ENCODE measurements at regions not wholly inside any gene's neighbourhood (a gene's known extent, or its start where the extent isn't known, plus 50 kb on each side); places are given as distances from the start of the nearest gene placed in this dataset.

DNA sequence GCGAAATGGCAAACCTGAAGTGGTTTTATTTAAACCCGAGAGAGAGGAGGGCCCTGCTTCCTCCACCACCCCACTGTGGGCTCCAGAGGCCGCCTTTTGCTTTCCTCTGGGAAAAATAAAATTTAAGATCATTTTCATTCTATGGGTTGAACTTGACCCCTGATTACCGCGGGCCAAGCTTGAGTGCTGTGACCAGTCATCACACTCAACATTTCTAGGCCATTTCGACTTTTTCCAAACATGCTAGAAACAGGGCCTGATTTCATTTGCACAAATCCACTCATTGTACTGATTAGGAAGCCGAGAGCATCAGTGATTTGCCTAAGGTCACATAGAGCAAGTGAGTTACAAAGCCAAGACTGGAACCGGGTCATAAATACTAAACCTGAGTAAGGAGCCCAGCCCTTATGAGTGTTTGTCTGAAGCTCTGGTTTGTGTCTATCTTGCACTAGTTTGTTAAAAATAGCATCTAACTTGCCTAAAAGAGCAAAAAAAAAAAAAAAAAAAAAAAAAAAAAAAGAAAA is 179.7 kb downstream of the DLL1 start:
- TF ChIP-seq POLR2A (IDR thresholded peaks at IDR 0.05; ENCODE audit: extremely low read depth, insufficient read length) (no peak), MYC (IDR thresholded peaks at IDR 0.05; ENCODE audit: low read depth, low read length) (no peak)
- TF ChIP-seq, protein P1, sequence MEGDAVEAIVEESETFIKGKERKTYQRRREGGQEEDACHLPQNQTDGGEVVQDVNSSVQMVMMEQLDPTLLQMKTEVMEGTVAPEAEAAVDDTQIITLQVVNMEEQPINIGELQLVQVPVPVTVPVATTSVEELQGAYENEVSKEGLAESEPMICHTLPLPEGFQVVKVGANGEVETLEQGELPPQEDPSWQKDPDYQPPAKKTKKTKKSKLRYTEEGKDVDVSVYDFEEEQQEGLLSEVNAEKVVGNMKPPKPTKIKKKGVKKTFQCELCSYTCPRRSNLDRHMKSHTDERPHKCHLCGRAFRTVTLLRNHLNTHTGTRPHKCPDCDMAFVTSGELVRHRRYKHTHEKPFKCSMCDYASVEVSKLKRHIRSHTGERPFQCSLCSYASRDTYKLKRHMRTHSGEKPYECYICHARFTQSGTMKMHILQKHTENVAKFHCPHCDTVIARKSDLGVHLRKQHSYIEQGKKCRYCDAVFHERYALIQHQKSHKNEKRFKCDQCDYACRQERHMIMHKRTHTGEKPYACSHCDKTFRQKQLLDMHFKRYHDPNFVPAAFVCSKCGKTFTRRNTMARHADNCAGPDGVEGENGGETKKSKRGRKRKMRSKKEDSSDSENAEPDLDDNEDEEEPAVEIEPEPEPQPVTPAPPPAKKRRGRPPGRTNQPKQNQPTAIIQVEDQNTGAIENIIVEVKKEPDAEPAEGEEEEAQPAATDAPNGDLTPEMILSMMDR (IDR thresholded peaks at IDR 0.05; ENCODE audit: low read depth, low read length) = no peak
- TF ChIP-seq, protein P2, sequence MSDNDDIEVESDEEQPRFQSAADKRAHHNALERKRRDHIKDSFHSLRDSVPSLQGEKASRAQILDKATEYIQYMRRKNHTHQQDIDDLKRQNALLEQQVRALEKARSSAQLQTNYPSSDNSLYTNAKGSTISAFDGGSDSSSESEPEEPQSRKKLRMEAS (IDR thresholded peaks at IDR 0.05; ENCODE audit: low read depth, low read length) = no peak
